ENCODE measurements at regions not wholly inside any gene's neighbourhood (a gene's known extent, or its start where the extent isn't known, plus 50 kb on each side); places are given as distances from the start of the nearest gene placed in this dataset.

DNA sequence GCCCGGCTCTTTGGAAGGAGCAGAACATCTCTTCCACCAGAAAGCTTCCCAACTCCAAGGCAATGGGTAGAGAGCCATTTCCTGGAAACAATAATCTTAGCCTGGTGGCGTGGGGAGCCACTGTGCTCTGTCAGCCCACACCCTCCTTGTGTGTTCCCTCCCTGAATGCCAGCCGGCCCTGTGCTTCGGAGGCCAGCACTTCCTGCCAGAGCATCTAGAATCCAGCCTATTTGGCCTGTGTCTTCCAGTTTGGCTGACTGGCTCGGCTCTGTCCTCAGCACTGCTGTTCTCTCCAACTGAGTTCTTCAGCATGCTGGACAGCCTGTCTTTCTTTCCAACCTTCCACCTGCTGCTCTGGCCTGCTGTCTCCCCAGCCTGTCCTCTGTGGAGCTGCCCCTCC, 349.3 kb downstream of the MFSD1 start:
- H3K27me3 ChIP-seq = no peaks in the 10 kb centered on the region
- no peaks in the 10 kb centered on the region for H3K36me3 ChIP-seq (replicated peaks; ENCODE audit: insufficient read depth, low read depth)
- H3K4me2 ChIP-seq = no peak overlapping the region
- WGBS (ENCODE audit: low lambda C conversion rate, missing lambda C conversion rate) = 76% methylated on average over 5 of the region's 5 CpGs
- H3K27ac ChIP-seq = no peak overlapping the region
- no peak for DNase-seq (ENCODE audit: low spot score)
- H3K4me1 ChIP-seq (ENCODE audit: insufficient read depth) = no peaks in the 10 kb centered on the region
- H3K9me3 ChIP-seq (ENCODE audit: low read depth) = no peaks in the 10 kb centered on the region
- no peaks in the 10 kb centered on the region for H3K79me2 ChIP-seq
- no peaks in the 10 kb centered on the region for H4K20me1 ChIP-seq (ENCODE audit: insufficient read depth, poor library complexity, severe bottlenecking)
- TF ChIP-seq, protein P1, sequence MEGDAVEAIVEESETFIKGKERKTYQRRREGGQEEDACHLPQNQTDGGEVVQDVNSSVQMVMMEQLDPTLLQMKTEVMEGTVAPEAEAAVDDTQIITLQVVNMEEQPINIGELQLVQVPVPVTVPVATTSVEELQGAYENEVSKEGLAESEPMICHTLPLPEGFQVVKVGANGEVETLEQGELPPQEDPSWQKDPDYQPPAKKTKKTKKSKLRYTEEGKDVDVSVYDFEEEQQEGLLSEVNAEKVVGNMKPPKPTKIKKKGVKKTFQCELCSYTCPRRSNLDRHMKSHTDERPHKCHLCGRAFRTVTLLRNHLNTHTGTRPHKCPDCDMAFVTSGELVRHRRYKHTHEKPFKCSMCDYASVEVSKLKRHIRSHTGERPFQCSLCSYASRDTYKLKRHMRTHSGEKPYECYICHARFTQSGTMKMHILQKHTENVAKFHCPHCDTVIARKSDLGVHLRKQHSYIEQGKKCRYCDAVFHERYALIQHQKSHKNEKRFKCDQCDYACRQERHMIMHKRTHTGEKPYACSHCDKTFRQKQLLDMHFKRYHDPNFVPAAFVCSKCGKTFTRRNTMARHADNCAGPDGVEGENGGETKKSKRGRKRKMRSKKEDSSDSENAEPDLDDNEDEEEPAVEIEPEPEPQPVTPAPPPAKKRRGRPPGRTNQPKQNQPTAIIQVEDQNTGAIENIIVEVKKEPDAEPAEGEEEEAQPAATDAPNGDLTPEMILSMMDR (IDR thresholded peaks at IDR 0.05; ENCODE audit: poor library complexity) = no peak
- TF ChIP-seq EZH2 (IDR thresholded peaks at IDR 0.05; ENCODE audit: borderline replicate concordance) = no peak
- no peak for TF ChIP-seq EZH2phosphoT487 (IDR thresholded peaks at IDR 0.05; ENCODE audit: low read depth, severe bottlenecking, unreplicated experiment)
- no peak overlapping the region for H2AFZ ChIP-seq
- no peak overlapping the region for H3K4me3 ChIP-seq
- H3K9me2 ChIP-seq (replicated peaks; ENCODE audit: insufficient read depth) = no peaks in the 10 kb centered on the region

DNA sequence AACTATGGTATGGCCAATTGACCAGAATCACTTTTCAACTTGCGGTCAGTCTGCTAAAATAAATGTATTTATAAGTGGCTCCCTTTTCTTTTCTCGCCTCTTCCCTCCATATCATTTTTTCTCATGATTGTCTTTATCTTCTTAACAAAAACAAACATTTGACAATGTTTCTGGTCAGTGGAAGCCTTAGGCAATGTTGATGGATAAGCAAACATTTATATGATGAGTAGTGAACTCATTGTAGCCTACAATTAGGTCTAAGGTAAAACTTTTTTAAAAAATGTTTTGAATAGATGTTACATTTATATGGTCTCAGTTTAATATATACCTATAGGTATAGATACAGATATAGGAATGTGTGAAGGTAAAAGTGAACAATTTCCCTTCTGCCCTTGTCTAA, 355.4 kb downstream of the MFSD1 start:
- Histone ChIP-seq H3K4me2 (no peak overlapping the region), H2AFZ (no peak overlapping the region), H3K9me3 (ENCODE audit: low read depth) (no peaks in the 10 kb centered on the region), H3K27ac (no peak overlapping the region), H3K4me1 (ENCODE audit: insufficient read depth) (no peaks in the 10 kb centered on the region), H3K9me2 (replicated peaks; ENCODE audit: insufficient read depth) (no peaks in the 10 kb centered on the region), H4K20me1 (ENCODE audit: insufficient read depth, poor library complexity, severe bottlenecking) (no peaks in the 10 kb centered on the region), H3K27me3 (no peaks in the 10 kb centered on the region), H3K79me2 (no peaks in the 10 kb centered on the region), H3K4me3 (no peak overlapping the region), H3K36me3 (replicated peaks; ENCODE audit: insufficient read depth, low read depth) (no peaks in the 10 kb centered on the region)
- WGBS (ENCODE audit: low lambda C conversion rate, missing lambda C conversion rate) = 89% methylated on average over 2 of the region's 2 CpGs
- no peak for DNase-seq (ENCODE audit: low spot score)
- TF ChIP-seq EZH2 (IDR thresholded peaks at IDR 0.05; ENCODE audit: borderline replicate concordance) = no peak
- TF ChIP-seq, protein P1 (IDR thresholded peaks at IDR 0.05; ENCODE audit: poor library complexity) = no peak
- TF ChIP-seq EZH2phosphoT487 (IDR thresholded peaks at IDR 0.05; ENCODE audit: low read depth, severe bottlenecking, unreplicated experiment) = no peak

DNA sequence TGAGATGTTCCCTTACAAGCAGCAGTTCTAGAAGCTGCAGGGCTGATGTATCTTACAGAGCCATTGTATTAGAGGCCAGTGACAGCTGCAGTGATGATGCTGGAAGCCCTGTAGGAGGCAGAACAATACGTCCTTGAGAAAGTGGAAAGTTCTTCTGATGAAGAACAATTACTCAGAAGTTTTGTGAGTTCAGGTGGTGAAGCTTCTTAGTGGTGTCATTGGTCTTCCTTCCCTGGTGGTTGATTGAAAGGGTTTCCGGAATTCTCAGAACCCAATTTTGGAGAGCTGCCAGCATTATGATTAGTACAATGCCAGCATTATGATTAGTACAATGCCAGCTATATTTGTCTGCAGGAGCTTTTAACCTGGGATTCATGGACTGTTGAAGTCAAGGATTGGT, 356.4 kb downstream of the MFSD1 start:
- no peak for TF ChIP-seq EZH2 (IDR thresholded peaks at IDR 0.05; ENCODE audit: borderline replicate concordance)
- DNase-seq (ENCODE audit: low spot score) = no peak
- no peak overlapping the region for H3K4me2 ChIP-seq
- no peak overlapping the region for H3K4me3 ChIP-seq
- no peaks in the 10 kb centered on the region for H3K27me3 ChIP-seq
- WGBS (ENCODE audit: low lambda C conversion rate, missing lambda C conversion rate) = 75% methylated on average over 2 of the region's 2 CpGs
- H3K36me3 ChIP-seq (replicated peaks; ENCODE audit: insufficient read depth, low read depth) = no peaks in the 10 kb centered on the region
- no peaks in the 10 kb centered on the region for H3K79me2 ChIP-seq
- H3K27ac ChIP-seq = no peak overlapping the region
- no peak overlapping the region for H2AFZ ChIP-seq
- no peaks in the 10 kb centered on the region for H4K20me1 ChIP-seq (ENCODE audit: insufficient read depth, poor library complexity, severe bottlenecking)
- no peaks in the 10 kb centered on the region for H3K9me2 ChIP-seq (replicated peaks; ENCODE audit: insufficient read depth)
- no peaks in the 10 kb centered on the region for H3K4me1 ChIP-seq (ENCODE audit: insufficient read depth)
- H3K9me3 ChIP-seq (ENCODE audit: low read depth) = no peaks in the 10 kb centered on the region

DNA sequence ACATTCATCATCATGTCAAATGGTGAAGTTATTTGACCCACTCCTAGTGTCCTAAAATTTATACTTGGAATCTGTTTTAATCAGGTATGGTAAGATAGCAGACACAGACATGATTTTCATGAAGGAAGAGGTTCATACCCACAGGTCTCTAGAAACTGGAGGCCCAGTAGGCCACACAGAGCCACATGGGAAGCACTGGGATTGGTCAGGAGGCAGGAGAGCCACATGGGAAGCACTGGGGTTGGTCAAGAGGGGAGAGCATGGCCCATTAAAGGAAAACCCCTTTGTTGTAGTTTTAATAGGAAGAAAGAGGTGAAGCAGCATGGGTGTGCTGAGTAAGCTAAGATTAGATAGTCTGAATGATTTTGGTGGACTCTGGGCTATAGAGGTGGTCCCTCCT, 356.9 kb downstream of the MFSD1 start:
- no peaks in the 10 kb centered on the region for H3K79me2 ChIP-seq
- no peak overlapping the region for H3K27ac ChIP-seq
- H3K4me2 ChIP-seq = no peak overlapping the region
- H3K36me3 ChIP-seq (replicated peaks; ENCODE audit: insufficient read depth, low read depth) = no peaks in the 10 kb centered on the region
- no peaks in the 10 kb centered on the region for H3K27me3 ChIP-seq
- no peaks in the 10 kb centered on the region for H3K4me1 ChIP-seq (ENCODE audit: insufficient read depth)
- no peak for TF ChIP-seq EZH2 (IDR thresholded peaks at IDR 0.05; ENCODE audit: borderline replicate concordance)
- H4K20me1 ChIP-seq (ENCODE audit: insufficient read depth, poor library complexity, severe bottlenecking) = no peaks in the 10 kb centered on the region
- no peak for DNase-seq (ENCODE audit: low spot score)
- H3K4me3 ChIP-seq = no peak overlapping the region
- H2AFZ ChIP-seq = no peak overlapping the region
- H3K9me2 ChIP-seq (replicated peaks; ENCODE audit: insufficient read depth) = no peaks in the 10 kb centered on the region
- H3K9me3 ChIP-seq (ENCODE audit: low read depth) = no peaks in the 10 kb centered on the region

DNA sequence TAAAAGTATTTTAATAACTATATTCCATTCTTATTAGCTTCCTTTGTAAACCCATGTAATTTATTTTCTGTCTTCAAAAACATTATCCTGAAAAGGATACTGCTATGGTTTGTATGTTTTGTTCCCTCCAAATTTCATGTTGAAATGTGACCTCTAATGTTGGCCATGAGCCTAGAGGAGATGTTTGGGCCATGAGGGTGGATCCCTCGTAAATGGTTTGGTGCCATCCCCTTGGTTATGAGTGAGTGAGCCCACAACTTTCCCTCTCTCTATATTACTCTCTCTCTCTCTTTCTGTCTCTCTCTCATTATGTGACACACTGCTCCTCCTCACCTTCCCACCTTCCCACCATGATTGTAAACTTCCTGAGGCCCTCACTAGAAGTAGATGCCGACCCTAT, 357.7 kb downstream of the MFSD1 start:
- TF ChIP-seq, protein P1 (IDR thresholded peaks at IDR 0.05; ENCODE audit: poor library complexity) = no peak
- TF ChIP-seq EZH2 (IDR thresholded peaks at IDR 0.05; ENCODE audit: borderline replicate concordance) (no peak), EZH2phosphoT487 (IDR thresholded peaks at IDR 0.05; ENCODE audit: low read depth, severe bottlenecking, unreplicated experiment) (no peak)
- no peak for DNase-seq (ENCODE audit: low spot score)
- no peaks in the 10 kb centered on the region for H3K4me1 ChIP-seq (ENCODE audit: insufficient read depth)
- no peaks in the 10 kb centered on the region for H3K9me3 ChIP-seq (ENCODE audit: low read depth)
- 62% methylated on average over 2 of the region's 2 CpGs for WGBS (ENCODE audit: low lambda C conversion rate, missing lambda C conversion rate)
- H3K27me3 ChIP-seq = no peaks in the 10 kb centered on the region
- H2AFZ ChIP-seq = no peak overlapping the region
- no peak overlapping the region for H3K4me3 ChIP-seq
- no peak overlapping the region for H3K27ac ChIP-seq
- H3K79me2 ChIP-seq = no peaks in the 10 kb centered on the region
- H3K4me2 ChIP-seq = no peak overlapping the region
- H3K36me3 ChIP-seq (replicated peaks; ENCODE audit: insufficient read depth, low read depth) = no peaks in the 10 kb centered on the region
- no peaks in the 10 kb centered on the region for H3K9me2 ChIP-seq (replicated peaks; ENCODE audit: insufficient read depth)
- no peaks in the 10 kb centered on the region for H4K20me1 ChIP-seq (ENCODE audit: insufficient read depth, poor library complexity, severe bottlenecking)

Measured in hepatocyte (in vitro differentiated cells).